Panc1 (cell line): ENCODE measurements at regions not wholly inside any gene's neighbourhood (a gene's known extent, or its start where the extent isn't known, plus 50 kb on each side); places are given as distances from the start of the nearest gene placed in this dataset.

Source experiments
- POLR2AphosphoS5 ChIP-seq: IDR thresholded peaks from 2 replicates; pipeline ENCODE4 v1.6.1; 2012; ENCODE audit warnings: mild to moderate bottlenecking, low read depth, low read length, moderate library complexity
- TCF7L2 ChIP-seq: IDR thresholded peaks from 2 replicates; pipeline ENCODE4 v1.6.1; 2011; ENCODE audit warnings: mild to moderate bottlenecking, low read depth, low read length, inconsistent platforms
- TF ChIP-seq, protein P1 (sequence below): fragments of 450-650 bp; IDR thresholded peaks from 2 replicates; pipeline ENCODE4 v1.5.1; 2017; ENCODE audit warnings: mild to moderate bottlenecking

DNA sequence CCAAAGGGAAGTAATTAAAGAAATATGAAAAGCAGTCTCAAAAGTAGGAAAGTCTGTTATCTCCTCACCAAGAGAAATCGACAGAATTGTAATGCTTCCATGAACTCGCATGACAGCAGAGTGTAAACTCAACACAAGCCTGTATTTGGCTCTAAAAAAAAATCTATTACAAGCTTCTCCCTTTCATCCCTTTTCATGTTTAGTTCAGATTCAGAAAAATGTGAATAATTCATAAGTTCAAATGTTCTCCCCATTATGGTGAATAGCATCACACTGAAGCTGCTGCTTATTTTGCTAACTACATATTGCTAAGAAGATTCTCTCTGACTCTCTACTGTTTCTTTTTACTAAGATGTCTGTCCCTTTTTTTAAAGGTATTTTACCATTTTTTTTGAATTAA lies 910.3 kb upstream of the MBL2 start:
- TF ChIP-seq, protein P1, sequence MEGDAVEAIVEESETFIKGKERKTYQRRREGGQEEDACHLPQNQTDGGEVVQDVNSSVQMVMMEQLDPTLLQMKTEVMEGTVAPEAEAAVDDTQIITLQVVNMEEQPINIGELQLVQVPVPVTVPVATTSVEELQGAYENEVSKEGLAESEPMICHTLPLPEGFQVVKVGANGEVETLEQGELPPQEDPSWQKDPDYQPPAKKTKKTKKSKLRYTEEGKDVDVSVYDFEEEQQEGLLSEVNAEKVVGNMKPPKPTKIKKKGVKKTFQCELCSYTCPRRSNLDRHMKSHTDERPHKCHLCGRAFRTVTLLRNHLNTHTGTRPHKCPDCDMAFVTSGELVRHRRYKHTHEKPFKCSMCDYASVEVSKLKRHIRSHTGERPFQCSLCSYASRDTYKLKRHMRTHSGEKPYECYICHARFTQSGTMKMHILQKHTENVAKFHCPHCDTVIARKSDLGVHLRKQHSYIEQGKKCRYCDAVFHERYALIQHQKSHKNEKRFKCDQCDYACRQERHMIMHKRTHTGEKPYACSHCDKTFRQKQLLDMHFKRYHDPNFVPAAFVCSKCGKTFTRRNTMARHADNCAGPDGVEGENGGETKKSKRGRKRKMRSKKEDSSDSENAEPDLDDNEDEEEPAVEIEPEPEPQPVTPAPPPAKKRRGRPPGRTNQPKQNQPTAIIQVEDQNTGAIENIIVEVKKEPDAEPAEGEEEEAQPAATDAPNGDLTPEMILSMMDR: no peak
- TF ChIP-seq TCF7L2: no peak
- no peak for TF ChIP-seq POLR2AphosphoS5
